Activated CD8-positive, alpha-beta T cell treated with anti-CD3 and anti-CD28 coated beads for 36 hours (primary cell): ENCODE measurements at regions not wholly inside any gene's neighbourhood (a gene's known extent, or its start where the extent isn't known, plus 50 kb on each side); places are given as distances from the start of the nearest gene placed in this dataset.

ENCODE experiments used
- ATAC-seq: fragments of 200-7000 bp; cut with Tn5 transposase; one replicate; pipeline ENCODE4 v1.10.0; 2021; ENCODE audit warnings: mild to moderate bottlenecking, moderate library complexity
- CTCF ChIA-PET: fragments of 350-600 bp; sonication (Branson Sonifier 250); formaldehyde crosslinking; loops from one replicate; lab custom pipeline; 2021; ENCODE audit warnings: antibody characterized with exemption; lab: Charles Lee
- POLR2A ChIA-PET: fragments of 350-600 bp; sonication (Branson Sonifier 250); formaldehyde crosslinking; loops from one replicate; lab custom pipeline; 2021; ENCODE audit warnings: antibody characterized with exemption; lab: Charles Lee
- DNase-seq: peaks from one replicate; pipeline ENCODE4 v3.0.0-alpha.2; 2020
- H3K27ac Mint-ChIP-seq: one replicate; pipeline ENCODE4 v1.8.0; 2021; ENCODE audit warnings: mild to moderate bottlenecking, mixed read lengths
- H3K27me3 Mint-ChIP-seq: one replicate; pipeline ENCODE4 v1.8.0; 2021; ENCODE audit warnings: mixed read lengths
- H3K36me3 Mint-ChIP-seq: one replicate; pipeline ENCODE4 v1.8.0; 2021; ENCODE audit warnings: low read depth, mixed read lengths
- H3K4me1 Mint-ChIP-seq: one replicate; pipeline ENCODE4 v1.8.0; 2021; ENCODE audit warnings: low read depth, mixed read lengths
- H3K4me3 Mint-ChIP-seq: one replicate; pipeline ENCODE4 v1.8.0; 2021; ENCODE audit warnings: mild to moderate bottlenecking, moderate library complexity, mixed read lengths
- H3K9me3 Mint-ChIP-seq: one replicate; pipeline ENCODE4 v1.8.0; 2021; ENCODE audit warnings: mixed read lengths
- intact Hi-C: fragments of 100-400 bp; cut with micrococcal nuclease; formaldehyde crosslinking; loops from one replicate; pipeline ENCODE4 v1.10.0; 2022
- TF ChIP-seq, protein P1 (sequence below): fragments of 200-600 bp; IDR thresholded peaks from one replicate; pipeline ENCODE4 v1.8.0; 2022; ENCODE audit warnings: antibody characterized with exemption, mild to moderate bottlenecking

DNA sequence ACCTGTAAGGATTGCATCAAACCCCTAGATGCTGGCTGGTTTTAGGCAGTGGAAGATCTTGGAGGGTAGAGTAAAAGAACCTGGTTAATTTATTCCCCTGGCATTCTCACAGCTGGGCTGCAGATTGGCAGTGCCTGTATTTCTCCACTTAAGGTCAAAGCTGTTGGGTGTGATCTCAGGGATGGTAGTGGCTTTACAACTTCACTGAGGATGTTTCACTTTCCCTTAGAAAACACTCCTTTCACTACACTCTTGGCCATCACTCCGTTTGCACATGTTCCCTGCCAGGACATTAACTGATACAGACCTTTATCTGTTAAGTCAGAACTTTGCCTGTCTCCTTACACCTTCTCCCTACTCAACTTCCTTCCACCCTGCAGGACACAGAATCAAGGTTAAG lies 779.1 kb upstream of the SEMA6D start:
- ATAC-seq = no peak
- Mint-ChIP-seq H3K9me3 (peaks cover 5% of the 10 kb centered on the region), H3K27me3 (no peaks in the 10 kb centered on the region), H3K36me3 (no peaks in the 10 kb centered on the region), H3K4me3 (no peak overlapping the region), H3K27ac (no peak overlapping the region), H3K4me1 (no peaks in the 10 kb centered on the region)
- TF ChIP-seq, protein P1, sequence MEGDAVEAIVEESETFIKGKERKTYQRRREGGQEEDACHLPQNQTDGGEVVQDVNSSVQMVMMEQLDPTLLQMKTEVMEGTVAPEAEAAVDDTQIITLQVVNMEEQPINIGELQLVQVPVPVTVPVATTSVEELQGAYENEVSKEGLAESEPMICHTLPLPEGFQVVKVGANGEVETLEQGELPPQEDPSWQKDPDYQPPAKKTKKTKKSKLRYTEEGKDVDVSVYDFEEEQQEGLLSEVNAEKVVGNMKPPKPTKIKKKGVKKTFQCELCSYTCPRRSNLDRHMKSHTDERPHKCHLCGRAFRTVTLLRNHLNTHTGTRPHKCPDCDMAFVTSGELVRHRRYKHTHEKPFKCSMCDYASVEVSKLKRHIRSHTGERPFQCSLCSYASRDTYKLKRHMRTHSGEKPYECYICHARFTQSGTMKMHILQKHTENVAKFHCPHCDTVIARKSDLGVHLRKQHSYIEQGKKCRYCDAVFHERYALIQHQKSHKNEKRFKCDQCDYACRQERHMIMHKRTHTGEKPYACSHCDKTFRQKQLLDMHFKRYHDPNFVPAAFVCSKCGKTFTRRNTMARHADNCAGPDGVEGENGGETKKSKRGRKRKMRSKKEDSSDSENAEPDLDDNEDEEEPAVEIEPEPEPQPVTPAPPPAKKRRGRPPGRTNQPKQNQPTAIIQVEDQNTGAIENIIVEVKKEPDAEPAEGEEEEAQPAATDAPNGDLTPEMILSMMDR = no peak
- ChIA-PET POLR2A (no interaction called here), CTCF (no interaction called here)
- DNase-seq = no peak
- intact Hi-C loops = no loop called here

DNA sequence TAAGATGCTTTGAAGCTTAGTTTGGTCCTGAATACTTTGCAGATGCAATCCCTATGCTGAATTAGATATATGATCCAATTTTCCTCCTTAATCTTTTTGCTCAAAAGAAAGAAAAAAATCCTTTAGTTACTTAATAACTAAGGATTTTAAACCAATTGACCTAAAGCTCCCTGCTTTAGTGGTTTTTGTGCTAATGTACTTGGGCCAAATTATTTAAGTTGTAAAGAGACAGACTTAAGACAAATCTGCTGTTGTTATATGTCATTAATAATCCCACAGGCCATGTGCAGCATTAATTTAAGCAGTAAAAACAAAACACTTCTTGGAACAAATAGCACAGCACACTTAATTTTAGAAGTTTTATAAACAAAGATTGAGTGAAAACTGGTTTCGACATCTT lies 776.1 kb upstream of the SEMA6D start:
- POLR2A ChIA-PET = no interaction called here
- ATAC-seq = no peak
- no peaks in the 10 kb centered on the region for H3K4me1 Mint-ChIP-seq

DNA sequence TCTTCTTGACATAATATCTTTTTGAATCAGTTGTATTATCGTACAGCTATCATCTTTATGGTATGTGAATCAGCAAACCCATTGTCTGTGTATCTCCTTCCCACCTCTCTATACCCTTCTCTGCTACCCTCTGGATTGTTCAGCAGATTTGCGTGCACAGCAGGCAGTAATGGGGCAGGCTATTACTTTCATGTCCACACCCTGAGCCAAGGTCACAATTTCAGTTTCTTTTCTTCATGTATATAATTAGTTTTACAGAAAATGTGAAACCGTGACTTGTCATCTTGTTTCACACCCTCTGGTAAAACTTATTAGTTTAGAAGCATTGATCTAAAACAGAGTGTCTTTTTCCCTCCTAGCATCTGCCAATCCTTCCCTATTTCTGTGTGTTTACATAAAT lies 770.4 kb upstream of the SEMA6D start:
- Mint-ChIP-seq H3K9me3 (peaks cover 22% of the 10 kb centered on the region), H3K4me1 (no peaks in the 10 kb centered on the region), H3K36me3 (no peaks in the 10 kb centered on the region), H3K4me3 (no peak overlapping the region), H3K27ac (no peak overlapping the region), H3K27me3 (no peaks in the 10 kb centered on the region)
- TF ChIP-seq, protein P1 = no peak
- intact Hi-C loops = no loop called here
- ATAC-seq = no peak
- DNase-seq = no peak
- POLR2A ChIA-PET = no interaction called here
- CTCF ChIA-PET = no interaction called here

More for the DNA sequence above, 776.1 kb upstream of the SEMA6D start:
- TF ChIP-seq, protein P1 = no peak
- intact Hi-C loops = no loop called here
- Mint-ChIP-seq H3K36me3 (no peaks in the 10 kb centered on the region), H3K9me3 (peaks cover 5% of the 10 kb centered on the region), H3K27ac (no peak overlapping the region), H3K4me3 (no peak overlapping the region), H3K27me3 (no peaks in the 10 kb centered on the region)
- CTCF ChIA-PET = interaction anchor here (0.8 kb wide), 1 partner anchor 128 kb away, joined by 3 read pairs; no protein-coding TSS in a partner anchor
- no peak for DNase-seq

DNA sequence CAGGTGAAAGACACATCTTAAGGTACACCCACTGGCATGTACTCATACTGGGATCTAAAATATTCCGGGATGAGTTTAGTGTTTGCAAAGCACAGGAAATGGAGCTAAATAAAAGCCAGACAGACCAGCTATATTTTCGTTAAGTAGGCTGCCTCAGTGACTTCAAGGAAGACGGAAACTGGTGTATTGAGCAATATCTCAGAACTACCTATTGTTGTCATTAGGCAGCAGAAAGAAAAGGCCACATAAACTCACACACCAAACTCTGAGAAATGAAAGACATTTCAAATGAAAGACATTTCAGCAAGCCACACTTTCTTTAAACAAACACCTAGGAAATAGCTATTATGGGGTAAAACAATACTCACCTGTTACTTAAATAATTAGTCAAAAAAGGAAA lies 761.7 kb upstream of the SEMA6D start:
- Mint-ChIP-seq H3K27ac (no peak overlapping the region), H3K27me3 (no peaks in the 10 kb centered on the region), H3K9me3 (peaks cover 5% of the 10 kb centered on the region), H3K4me1 (no peaks in the 10 kb centered on the region), H3K36me3 (no peaks in the 10 kb centered on the region), H3K4me3 (no peak overlapping the region)
- ChIA-PET CTCF (no interaction called here), POLR2A (no interaction called here)
- ATAC-seq = no peak
- TF ChIP-seq, protein P1 = no peak
- intact Hi-C loops = no loop called here
- no peak for DNase-seq

DNA sequence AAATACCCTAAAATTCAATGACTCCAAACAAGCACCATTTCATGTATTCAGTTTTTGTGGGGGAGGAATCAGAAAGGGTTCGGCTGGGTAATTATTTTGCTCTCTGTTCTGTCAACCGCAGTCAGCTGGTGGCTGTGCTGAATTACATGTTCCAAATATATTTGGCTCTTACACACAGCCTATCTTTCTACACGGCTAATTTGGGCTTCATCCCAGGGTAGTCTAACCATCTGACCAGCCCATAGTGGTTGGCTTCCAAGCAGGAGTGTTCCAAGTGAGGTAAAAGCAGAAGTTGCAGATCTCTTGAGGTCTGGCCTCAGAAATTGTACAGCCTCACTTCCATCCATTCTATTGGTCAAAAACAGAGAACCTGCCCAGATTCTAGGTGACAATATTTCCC lies 760.8 kb upstream of the SEMA6D start:
- H3K9me3 Mint-ChIP-seq = peaks cover 4% of the 10 kb centered on the region
- intact Hi-C loops = no loop called here
- no peak overlapping the region for H3K4me3 Mint-ChIP-seq
- no peak for DNase-seq
- POLR2A ChIA-PET = no interaction called here
- H3K27ac Mint-ChIP-seq = no peak overlapping the region
- H3K27me3 Mint-ChIP-seq = no peaks in the 10 kb centered on the region
- CTCF ChIA-PET = no interaction called here
- H3K4me1 Mint-ChIP-seq = no peaks in the 10 kb centered on the region
- no peak for ATAC-seq
- H3K36me3 Mint-ChIP-seq = no peaks in the 10 kb centered on the region
- TF ChIP-seq, protein P1 = no peak
